Mesothelial cell of epicardium (in vitro differentiated cells): ENCODE measurements at regions not wholly inside any gene's neighbourhood (a gene's known extent, or its start where the extent isn't known, plus 50 kb on each side); places are given as distances from the start of the nearest gene placed in this dataset.

Experiments
- DNase-seq, 2 experiments: peaks; one replicate each; pipeline ENCODE4 v3.0.0; 2021; ENCODE audit warnings: low spot score in 2 of 2; ENCODE audit not compliant: unreplicated experiment in 2 of 2
- H3K27ac Mint-ChIP-seq: 2 replicates; pipeline ENCODE4 v1.8.0; 2021; ENCODE audit warnings: mixed read lengths
- H3K27me3 Mint-ChIP-seq: 2 replicates; pipeline ENCODE4 v1.8.0; 2021; ENCODE audit warnings: low read depth, mixed read lengths
- H3K36me3 Mint-ChIP-seq: 2 replicates; pipeline ENCODE4 v1.8.0; 2021; ENCODE audit warnings: mixed read lengths
- H3K4me1 Mint-ChIP-seq: 2 replicates; pipeline ENCODE4 v1.8.0; 2021; ENCODE audit warnings: mixed read lengths
- H3K4me3 Mint-ChIP-seq: 2 replicates; pipeline ENCODE4 v1.8.0; 2021; ENCODE audit warnings: mild to moderate bottlenecking, moderate library complexity, mixed read lengths
- H3K9me3 Mint-ChIP-seq: 2 replicates; pipeline ENCODE4 v1.8.0; 2021; ENCODE audit warnings: mixed read lengths
- TF ChIP-seq, protein P1 (sequence below): fragments of 200-600 bp; sonication (generic); IDR thresholded peaks from one replicate; pipeline ENCODE4 v1.5.0; 2021; ENCODE audit warnings: antibody characterized with exemption; ENCODE audit not compliant: unreplicated experiment

DNA sequence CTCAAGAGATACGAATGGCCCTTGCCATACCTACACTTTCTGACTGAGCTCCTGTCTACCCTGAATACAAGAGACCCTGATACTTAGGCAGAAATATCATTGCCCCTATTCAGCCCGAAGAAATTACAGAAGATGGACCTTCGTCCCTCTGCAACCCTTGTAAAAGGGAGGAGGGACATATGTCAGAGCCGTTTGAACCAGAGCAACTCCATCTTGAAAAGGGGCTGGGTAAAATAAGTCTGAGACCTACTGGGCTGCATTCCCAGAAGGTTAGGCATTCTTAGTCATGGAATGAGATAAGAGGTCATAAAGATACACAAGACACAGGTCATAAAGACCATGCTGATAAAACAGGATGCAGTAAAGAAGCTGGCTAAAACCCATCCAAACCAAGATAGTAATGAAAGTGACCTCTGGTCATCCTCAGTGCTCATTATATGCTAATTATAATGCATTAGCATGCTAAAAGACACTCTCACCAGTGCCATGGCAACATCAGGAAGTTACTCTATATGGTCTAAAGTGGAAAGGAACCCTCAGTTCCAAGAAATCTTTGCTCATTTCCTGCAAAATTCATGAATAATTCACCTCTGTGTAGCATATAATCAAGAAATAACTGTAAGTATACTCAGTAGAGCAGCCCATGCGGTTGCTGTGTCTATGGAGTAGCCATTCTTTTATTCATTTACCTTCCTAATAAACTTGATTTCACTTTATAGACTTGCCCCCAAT is 49.7 kb upstream of the GPD1L start:
- Mint-ChIP-seq H3K4me1 (no peaks in the 10 kb centered on the region), H3K27ac (no peak overlapping the region), H3K4me3 (no peak overlapping the region), H3K27me3 (no peaks in the 10 kb centered on the region), H3K9me3 (peaks cover 8% of the 10 kb centered on the region), H3K36me3 (no peaks in the 10 kb centered on the region)
- no peak for DNase-seq
- TF ChIP-seq, protein P1, sequence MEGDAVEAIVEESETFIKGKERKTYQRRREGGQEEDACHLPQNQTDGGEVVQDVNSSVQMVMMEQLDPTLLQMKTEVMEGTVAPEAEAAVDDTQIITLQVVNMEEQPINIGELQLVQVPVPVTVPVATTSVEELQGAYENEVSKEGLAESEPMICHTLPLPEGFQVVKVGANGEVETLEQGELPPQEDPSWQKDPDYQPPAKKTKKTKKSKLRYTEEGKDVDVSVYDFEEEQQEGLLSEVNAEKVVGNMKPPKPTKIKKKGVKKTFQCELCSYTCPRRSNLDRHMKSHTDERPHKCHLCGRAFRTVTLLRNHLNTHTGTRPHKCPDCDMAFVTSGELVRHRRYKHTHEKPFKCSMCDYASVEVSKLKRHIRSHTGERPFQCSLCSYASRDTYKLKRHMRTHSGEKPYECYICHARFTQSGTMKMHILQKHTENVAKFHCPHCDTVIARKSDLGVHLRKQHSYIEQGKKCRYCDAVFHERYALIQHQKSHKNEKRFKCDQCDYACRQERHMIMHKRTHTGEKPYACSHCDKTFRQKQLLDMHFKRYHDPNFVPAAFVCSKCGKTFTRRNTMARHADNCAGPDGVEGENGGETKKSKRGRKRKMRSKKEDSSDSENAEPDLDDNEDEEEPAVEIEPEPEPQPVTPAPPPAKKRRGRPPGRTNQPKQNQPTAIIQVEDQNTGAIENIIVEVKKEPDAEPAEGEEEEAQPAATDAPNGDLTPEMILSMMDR, result no peak
